Coronary artery (tissue), 2 donors: ENCODE measurements at regions not wholly inside any gene's neighbourhood (a gene's known extent, or its start where the extent isn't known, plus 50 kb on each side); places are given as distances from the start of the nearest gene placed in this dataset.

Experiments used
- DNase-seq: peaks from one replicate; pipeline ENCODE4 v3.0.0-alpha.2; 2017; ENCODE audit warnings: low spot score
- H3K27ac ChIP-seq, 2 donors: fragments of 200-600 bp; sonication (generic); one replicate each; pipeline ENCODE4 v1.5.1; 2016 to 2019
- H3K4me3 ChIP-seq: fragments of 200-600 bp; sonication (generic); 2 replicates; pipeline ENCODE4 v1.5.1; 2016; ENCODE audit warnings: mild to moderate bottlenecking, moderate library complexity
- CTCF ChIP-seq: fragments of 200-600 bp; sonication (generic); IDR thresholded peaks from one replicate; pipeline ENCODE4 v1.5.1; 2019; ENCODE audit warnings: antibody characterized with exemption

- peak; percentile 66 for DNase-seq
- no peak overlapping the region for H3K4me3 ChIP-seq
- TF ChIP-seq CTCF = no peak
- H3K27ac ChIP-seq = no peak overlapping the region
These were observed 174.5 kb downstream of the C5orf15 start for GRCh38 chr5:133793756-133794465.

- no peak for TF ChIP-seq CTCF
- no peak for DNase-seq
These were observed 175.8 kb downstream of the C5orf15 start for GRCh38 chr5:133792655-133793054.

GRCh38 chr5:133792024-133792423, 176.4 kb downstream of the C5orf15 start:
- no peak for DNase-seq
- Histone ChIP-seq H3K4me3 (no peak overlapping the region), H3K27ac (no peak overlapping the region)
- TF ChIP-seq CTCF = no peak

More at GRCh38 chr5:133792655-133793054, 175.8 kb downstream of the C5orf15 start:
- Histone ChIP-seq H3K4me3 (no peak overlapping the region), H3K27ac (no peak overlapping the region)

- DNase-seq = no peak
- no peak overlapping the region for H3K27ac ChIP-seq
- no peak overlapping the region for H3K4me3 ChIP-seq
- no peak for TF ChIP-seq CTCF
These were observed 177.5 kb downstream of the C5orf15 start for GRCh38 chr5:133790898-133791297.

- no peak for DNase-seq
- Histone ChIP-seq H3K4me3 (no peak overlapping the region), H3K27ac (no peak overlapping the region)
- TF ChIP-seq CTCF = no peak
These were observed 177.1 kb upstream of the FSTL4 start for GRCh38 chr5:133789428-133789827.

- TF ChIP-seq CTCF = no peak
- no peak overlapping the region for H3K4me3 ChIP-seq
- H3K27ac ChIP-seq = no peak overlapping the region
- no peak for DNase-seq
These were observed 175.8 kb upstream of the FSTL4 start for GRCh38 chr5:133788121-133788520.

- no peak for DNase-seq
- Histone ChIP-seq H3K27ac (no peak overlapping the region), H3K4me3 (no peak overlapping the region)
- TF ChIP-seq CTCF = no peak
These were observed 174.1 kb upstream of the FSTL4 start for GRCh38 chr5:133786420-133786819.
